CD4-positive, alpha-beta T cell treated with Interleukin-4 for 4 hours (primary cell): ENCODE measurements at regions not wholly inside any gene's neighbourhood (a gene's known extent, or its start where the extent isn't known, plus 50 kb on each side); places are given as distances from the start of the nearest gene placed in this dataset.
"Not testable (repeated sequence)": the region's sequence is repeated elsewhere in the genome, so short reads cannot be mapped to it uniquely, and the experiment has no call there.

Source experiments
- DNase-seq: peaks from one replicate; pipeline ENCODE4 v3.0.0-alpha.2; 2020

DNA sequence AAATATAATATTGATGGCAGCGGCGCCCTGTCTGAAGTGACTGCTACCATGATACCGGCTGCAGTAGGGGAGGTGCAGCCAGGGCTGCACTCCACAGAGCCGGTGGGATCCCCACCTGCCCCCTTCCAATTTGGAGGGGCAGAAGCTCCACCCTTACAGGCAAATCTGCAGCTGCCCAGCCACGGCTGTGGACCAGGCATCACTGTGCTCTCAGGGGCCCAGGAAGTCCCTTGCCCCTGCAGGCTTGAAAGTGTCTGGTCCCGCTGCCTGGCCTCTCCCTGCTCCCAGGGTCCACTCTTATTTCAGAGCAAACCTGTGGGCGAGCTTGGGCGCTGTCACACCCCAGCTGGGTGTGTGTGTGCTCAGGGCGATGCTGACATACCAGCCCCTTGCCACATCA is 172.7 kb upstream of the SMIM30 start:
- DNase-seq, result no peak

DNA sequence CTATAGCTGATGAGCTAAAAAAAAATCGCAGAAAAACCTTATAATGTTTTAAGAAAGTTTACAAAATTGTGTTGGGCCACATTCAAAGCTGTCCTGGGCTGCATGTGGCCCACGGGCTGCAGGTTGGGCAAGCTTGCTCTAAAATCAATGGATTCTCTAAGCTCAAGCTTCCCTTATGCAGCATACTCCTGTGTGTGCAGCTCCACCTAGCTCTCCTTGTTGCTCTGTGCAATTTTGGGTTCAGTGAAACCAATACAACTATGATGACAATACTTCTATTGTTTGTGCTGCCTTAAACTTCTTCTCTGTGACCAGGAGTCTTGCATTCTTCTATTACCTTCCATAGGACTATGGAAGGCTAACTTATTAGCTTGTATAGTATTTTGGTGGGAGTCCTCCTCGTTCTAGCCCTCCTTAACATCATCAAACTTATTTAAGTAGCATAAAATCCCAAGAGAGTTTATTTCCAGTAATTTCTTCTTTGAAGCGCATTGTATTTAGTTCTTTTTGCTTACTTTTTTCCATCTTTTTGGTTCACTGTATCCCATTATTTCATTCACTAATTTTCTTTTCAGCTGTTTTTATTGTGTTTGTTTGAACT is 170.9 kb upstream of the SMIM30 start:
- no peak for DNase-seq

DNA sequence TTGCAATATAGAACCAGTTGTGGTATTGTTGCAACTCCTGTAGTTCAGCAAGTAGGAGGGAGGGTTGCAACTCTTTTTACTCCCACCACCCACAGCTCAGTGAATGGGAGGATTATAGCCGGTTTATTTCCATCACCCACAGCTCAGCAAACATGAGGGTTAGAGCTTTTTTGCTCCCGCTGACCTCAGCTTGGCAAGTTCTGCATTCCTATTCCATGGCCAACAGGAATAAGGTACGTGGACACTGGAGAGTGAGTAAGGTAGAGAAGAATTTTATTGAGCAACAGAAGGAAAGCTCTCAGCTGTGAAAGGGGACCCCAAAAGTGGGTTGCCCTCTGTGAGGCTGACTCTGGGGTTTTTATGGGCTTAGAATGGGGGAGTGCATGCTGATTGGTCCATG is 167.1 kb upstream of the SMIM30 start:
- no peak for DNase-seq

DNA sequence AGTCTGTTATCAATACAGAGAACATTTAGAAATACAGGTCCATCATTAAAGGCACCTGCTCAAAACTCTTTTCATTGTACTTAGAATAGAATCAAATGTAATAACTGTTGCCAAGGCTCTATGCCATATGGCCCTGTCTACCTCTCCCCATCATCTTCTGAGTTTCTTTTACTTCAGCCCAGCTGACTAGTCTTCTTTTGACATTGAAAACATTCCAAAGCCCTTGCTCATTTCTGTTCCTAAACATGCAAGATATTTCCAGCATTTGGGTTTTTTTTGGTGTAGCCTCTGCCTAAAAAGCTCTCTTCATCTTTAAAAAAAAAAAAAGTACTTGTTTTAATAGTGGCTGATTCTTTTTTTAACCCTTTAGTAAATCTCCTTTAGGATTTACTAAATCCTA is 165.5 kb upstream of the SMIM30 start:
- no peak for DNase-seq

DNA sequence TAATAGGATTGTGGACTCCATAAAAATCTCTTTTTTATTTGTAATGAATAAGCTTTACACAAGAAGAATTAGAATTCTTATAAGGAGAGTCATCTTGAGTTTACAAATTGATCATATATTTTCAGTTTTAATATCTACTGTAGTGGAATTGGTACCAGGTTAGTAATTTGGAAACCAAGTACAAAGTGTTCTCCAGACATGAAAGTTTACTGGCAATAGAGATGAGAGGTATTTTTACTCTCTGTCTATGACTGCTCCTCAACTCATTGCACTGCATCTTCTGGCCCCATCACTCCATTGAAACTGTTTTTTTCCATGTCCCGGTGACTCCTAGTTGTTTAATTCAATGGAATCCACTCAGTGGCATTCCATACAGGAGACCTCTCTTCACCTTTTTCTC is 164.5 kb upstream of the SMIM30 start:
- no peak for DNase-seq

DNA sequence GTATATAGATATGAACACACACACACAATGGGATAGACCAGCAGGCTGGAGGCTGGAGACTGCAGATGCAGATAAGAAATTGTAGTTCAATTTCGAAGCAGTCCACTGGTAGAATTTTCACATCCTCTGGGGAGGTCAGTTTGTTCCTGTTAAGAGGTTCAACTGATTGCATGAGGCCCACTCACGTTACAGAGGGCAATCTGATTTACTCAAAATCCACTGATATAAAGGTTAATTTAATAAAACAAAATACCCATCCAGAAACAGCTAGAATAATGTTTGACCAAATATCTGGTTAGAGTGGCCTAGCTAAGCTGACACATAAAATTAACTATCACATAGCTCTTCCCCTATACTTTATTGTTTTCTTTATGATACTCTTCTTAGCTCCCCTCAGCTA is 162.9 kb upstream of the SMIM30 start:
- DNase-seq, result no peak

DNA sequence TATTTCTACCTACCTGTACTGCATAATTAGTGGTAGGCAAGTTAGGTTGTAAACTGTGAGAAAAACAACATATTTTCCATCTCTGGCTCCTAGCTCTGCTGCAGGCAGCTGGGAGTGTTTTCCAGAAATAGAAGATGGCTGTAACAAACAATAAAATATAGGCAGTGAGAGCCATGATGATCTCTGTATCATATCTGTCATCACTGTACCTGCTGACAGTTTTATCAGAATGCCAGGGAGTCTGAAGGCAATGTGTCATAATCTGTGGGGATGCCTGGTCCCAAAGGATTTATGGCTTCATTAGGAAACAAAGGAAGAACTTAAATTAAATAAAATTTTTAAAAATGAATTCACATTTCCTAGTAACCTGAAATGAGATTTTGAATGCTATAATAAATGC is 160.9 kb upstream of the SMIM30 start:
- DNase-seq, result no peak

DNA sequence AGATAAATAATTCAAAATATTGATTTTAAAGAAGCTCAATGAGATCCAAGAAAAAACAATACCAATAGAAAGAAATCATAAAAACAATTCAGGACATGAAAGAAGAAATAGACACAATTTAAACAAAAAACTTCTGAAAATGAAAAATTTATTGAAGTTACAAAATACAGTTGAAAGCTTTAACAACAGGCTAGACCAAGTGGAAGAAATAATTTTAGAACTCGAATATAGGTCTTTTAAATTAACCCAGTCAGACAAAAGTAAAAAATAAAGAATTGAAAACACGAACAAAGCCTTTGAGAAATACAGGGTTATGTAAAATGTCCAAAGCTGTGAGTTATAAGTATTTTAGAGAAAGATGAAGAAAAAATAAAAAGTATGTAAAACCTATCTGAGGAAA is 152.4 kb upstream of the SMIM30 start:
- no peak for DNase-seq

DNA sequence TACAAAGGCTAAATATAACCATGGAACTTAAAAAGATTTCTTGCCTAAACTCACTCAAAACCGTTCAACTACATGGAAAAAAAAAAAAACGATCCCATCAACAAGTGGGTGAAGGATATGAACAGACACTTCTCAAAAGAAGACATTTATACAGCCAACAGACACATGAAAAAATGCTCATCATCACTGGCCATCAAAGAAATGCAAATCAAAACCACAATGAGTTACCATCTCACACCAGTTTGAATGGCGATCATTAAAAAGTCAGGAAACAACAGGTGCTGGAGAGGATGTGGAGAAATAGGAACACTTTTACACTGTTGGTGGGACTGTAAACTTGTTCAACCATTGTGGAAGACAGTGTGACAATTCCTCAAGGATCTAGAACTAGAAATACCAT is 151.2 kb upstream of the SMIM30 start:
- DNase-seq, result not testable (repeated sequence)

DNA sequence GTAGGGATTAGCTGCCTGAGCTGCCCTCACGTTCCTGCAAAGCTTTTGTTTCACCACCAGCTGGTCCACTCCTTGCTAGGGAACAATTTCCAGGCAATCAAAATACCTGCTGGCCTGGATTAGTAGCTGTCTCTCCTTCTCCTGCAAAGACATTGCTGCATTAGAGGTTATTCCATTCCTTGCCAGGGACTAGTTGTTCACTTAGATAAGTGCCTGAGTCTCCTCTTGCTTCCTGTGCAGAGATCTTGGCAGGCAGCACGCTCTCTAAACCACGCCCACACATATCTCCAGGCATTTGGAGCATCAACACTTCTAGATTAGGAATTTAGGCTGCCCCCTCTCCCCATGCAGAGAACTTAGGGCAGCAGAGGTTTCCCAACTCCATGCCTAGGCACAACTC is 150.4 kb upstream of the SMIM30 start:
- DNase-seq, result no peak

DNA sequence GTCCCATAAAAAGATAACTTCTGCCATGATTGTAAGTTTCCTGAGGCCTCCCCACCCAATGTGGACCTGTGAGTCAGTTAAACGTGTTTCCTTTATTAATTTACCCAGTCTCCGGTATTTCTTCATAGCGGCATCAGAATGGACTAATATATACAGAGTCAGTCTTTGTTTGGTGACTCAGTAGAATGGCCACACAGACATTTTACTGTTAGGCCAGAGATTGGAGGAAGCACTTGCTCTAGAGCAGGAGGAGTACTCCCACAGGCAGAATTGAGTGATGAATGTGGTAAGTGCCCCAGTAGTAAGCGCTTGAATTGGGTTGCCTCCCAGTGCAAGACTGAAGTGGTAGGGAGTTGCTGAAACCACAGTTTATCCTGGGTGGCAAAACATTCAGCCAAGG is 149.5 kb upstream of the SMIM30 start:
- DNase-seq, result no peak

DNA sequence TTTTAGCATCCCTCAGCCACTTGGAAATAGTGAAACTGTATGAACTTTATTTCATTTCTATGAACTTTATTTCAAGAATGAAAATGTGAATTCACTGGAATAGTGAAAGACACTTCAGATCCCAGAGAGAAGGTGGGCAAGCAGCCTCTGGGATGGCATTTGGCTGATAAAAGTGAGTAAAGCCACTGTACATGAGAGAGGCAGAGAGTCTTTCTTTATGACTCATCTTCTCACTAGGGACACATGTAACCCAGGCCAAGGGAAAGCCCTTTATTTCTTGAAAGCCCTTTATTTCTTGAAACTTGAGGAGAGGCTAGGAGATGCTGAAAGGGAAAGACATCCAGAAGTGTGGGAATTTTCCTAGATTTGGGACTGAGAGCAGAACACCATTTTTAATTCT is 148.9 kb upstream of the SMIM30 start:
- DNase-seq, result no peak

DNA sequence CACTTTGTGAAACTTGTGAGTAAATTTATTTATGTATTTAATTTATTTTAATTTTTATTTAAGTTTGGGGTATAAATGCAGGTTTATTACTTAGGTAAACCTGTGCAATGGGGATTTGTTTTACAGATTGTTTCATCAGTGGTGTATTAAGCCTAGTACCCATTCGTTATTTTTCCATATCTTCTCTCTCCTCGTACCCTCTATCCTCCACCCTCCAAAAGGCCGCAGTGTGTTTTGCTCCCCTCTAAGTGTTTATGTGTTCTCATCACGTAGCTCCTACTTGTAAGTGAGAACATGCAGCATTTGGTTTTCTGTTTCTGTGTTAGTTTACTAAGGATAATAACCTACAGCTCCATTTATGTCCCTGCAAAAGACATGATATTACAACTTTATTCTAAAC is 145.4 kb upstream of the SMIM30 start:
- DNase-seq, result no peak

DNA sequence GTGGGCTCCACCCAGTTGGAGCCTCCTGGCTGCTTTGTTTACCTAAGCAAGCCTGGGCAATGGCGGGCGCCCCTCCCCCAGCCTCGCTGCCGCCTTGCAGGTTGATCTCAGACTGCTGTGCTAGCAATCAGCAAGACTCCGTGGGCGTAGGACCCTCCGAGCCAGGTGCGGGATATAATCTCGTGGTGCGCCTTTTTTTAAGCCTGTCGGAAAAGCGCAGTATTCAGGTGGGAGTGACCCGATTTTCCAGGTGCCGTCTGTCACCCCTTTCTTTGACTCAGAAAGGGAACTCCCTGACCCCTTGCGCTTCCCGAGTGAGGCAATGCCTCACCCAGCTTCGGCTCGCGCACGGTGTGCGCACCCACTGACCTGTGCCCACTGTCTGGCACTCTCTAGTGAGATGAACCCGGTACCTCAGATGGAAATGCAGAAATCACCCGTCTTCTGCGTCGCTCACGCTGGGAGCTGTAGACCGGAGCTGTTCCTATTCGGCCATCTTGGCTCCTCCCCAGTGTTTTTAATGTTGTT is 144.9 kb upstream of the SMIM30 start:
- DNase-seq, result not testable (repeated sequence)

DNA sequence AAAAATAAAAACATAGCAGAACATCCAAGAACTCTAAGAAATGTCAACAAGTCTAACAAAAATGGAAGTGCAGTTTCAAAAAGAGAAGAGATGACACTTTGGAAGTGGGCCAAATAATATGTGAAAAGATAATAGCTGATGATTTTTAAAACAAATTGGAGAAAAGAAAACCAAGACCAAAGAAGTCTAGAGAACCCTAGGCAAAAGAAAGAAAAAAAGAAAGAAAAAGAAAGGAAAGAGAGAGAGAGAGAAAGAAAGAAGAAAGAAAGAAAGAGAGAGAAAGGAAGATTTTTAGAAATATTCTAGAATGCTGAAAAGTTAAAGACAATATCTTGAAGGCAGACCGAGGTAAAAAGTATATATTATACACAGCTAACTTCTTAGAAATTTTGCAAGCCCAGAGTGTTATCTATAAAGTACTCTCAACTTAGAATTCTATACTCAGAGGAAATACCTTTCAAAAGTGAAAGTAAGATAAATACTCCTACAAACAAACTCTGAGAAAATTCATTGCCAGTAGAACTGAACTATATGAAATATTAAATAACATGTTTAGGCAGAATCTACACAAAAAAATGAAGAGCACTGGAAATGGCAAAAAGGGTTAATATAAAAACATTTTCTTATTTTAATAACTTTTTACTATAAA is 138.7 kb upstream of the SMIM30 start:
- DNase-seq, result no peak

DNA sequence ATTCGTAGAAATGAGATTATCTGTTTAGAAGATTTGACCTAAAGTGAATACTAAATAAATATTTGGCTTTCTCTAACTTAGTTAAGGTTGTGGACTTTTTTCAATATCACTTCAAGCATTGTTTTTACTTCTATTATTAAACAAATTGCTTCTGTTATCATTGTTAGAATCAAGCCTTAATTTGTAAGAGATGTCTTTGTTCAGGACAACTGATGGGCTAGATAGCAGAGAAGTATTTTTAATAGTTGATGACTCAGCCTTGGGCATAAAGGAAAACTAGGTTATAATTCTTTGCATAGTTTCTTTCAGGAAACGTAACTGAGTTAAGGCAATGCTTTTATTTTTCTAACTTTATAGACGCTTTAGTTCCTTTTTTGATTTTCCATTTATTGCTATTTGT is 128.8 kb upstream of the SMIM30 start:
- DNase-seq, result no peak

DNA sequence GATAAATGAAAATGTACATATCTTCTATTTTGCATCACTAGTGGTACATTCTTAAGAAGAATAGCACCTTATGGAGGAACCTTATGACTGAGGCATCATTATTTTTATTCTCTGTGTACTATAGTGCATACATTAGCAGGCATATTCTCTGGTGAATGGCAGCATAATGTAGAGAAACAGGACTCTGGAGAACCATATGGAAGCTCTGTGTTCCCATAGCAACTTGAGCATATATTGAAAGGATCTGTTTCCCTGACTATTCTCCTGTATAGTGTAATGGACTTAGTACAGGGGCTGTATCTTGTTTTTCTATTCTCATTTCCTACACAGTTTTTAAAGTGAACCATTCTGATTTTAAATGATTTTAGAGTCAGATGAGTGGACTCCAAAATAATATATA is 128.4 kb upstream of the SMIM30 start:
- no peak for DNase-seq

DNA sequence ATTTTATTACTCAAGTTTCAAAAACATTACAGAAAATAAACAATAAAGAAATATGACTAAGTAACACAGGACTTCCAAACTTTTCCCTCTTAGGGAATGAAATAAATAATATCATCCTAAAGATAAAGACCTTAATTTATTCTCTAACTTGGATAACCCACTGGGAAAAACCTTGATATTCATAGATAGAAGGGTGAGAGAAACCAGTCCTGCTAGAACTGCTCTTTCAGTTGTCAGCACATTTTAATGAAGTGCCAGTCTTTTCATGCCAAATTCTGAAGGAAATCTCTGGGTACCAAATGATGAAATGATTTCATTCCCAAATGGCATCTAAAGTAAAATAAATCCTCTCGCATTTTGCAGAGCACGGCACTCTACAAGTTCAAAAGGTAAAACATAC is 114.5 kb upstream of the SMIM30 start:
- DNase-seq, result no peak

DNA sequence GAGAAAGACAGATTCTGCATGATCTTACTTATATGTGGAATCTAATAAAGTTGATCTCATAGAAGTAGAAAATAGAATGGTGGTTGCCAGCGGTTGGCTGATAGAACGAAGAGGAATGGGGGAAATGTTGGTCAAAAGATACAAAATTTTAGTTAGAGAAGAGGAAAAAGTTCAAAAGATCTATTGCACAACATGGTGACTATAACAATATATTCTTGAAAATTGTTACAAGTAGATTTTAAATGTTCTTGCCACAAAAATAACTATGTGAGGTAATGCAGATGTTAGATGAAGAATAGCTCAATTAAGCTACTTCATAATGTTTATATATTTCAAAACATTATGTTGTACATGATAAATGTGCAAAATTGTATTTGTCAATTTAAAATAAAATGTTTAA is 112.3 kb upstream of the SMIM30 start:
- no peak for DNase-seq

DNA sequence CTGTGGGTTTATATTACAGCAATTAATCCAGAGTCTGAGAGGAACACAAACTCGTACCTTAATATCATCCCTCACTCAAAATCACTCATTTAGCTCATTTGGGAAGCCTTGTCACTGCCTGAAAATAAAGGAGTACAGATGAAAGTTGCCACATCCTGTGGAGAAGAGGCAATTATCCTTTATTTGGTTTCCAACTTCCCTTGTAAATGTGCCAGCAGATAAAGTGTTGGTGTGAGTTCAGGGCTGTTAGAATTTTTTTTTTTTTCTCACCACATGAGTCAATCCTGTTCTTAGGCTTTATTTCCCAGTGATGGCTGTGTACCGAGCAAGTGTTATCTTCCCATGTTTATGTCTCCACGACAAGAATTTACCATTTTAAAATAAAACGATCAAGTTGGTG is 99.0 kb upstream of the SMIM30 start:
- DNase-seq, result no peak

DNA sequence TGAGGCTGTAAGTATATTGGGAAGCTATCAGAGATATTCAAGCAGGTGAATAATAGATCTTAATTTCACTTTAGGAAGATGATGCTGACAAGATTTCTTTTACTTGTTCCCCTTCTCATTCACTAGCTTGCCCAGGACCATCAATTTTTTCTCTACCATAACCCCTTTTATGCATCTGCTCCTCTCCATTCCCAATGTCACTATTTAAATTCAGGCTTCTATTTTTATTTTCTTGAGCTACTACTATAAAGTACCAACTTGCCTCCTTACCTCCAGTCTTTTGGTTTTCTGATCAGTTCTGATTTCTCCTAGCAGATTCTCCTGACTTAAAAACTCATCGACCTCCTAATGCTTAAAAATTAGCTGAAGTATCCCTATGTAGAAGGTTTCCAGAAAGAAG is 97.7 kb upstream of the SMIM30 start:
- DNase-seq, result no peak

DNA sequence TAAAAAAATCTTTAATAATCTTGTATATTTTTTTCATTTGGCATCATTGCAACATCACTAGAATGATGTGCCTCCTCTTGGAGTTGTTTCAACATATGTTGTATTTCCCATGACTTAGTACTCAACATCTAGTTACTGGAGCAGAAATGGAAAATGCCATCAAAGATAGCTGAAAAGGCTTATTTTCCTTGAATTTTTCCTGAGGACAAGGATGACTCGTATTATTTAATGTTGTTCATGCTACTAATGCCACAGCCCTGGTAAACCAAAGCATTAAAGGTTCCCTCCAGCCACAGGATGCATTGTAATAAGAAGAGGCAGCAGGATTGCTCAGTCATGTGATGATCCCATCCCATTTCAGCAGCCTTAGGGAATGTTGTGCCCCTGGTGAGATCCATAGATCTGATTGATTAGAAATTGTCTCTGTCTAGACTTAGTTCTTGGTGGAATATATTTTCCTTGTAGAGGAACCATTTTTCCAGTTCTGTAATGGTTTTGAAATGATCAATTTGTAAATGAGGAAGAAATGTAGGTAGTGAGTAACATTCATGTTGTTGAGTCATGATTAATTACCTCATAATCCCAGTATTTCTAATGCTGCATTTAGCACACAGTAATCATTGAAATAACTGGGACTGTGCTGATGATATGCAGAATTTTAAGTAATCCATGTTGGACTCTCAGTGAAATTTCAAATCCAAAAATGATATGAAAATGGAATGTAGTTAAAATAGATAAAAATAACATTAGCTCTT is 91.3 kb upstream of the SMIM30 start:
- DNase-seq, result no peak

DNA sequence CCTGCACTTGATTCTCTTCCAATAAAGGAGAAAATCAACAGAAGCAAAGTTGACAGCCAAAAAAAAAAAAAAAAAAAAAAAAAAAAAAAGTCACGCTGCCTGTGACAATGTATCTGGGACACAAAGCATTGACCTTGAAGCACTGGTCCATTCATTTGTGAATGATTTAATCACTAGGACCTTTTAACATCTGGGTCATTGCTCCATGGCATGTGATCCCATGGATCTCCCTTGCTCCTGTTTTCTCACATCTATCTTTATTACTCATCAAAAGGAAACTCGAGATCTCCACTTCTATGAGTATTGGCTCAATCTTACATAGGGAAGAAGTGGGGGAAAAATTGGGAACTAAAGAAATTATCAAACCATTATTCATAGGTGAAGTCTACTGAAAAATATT is 89.6 kb upstream of the SMIM30 start:
- no peak for DNase-seq

DNA sequence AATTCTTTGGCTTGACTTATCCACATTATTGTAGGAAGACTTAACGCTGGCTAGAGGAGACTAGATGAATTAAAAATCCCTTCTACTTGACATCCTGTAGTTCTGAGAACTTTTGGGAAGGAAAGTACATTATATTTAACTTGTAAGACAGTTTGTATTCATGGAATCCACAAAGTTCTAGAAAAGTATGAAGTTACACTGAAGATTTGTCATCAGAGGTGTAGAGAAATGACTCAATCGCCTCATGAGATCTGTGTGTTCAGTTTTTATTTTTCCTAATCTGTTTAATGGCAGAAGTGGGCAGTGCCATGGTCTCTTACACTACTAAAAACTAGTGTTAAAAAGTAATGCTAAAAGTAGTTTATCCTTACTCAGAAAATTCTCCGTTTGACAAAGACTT is 89.1 kb upstream of the SMIM30 start:
- DNase-seq, result no peak
